Endometrium (tissue), 2 donors: ENCODE measurements at regions not wholly inside any gene's neighbourhood (a gene's known extent, or its start where the extent isn't known, plus 50 kb on each side); places are given as distances from the start of the nearest gene placed in this dataset.

Experiments
- FAIRE-seq: peaks from 2 replicates; lab custom pipeline; 2012; peaks lifted over from hg19 to GRCh38; lab: Jason Lieb, UNC
- donor health status: control.
- donor health status: control.

GRCh38 chr1:166221316-166221715 is 54.5 kb upstream of the FAM78B start:
- FAIRE-seq: no peak

GRCh38 chr1:166233750-166234366 is 67.1 kb upstream of the FAM78B start:
- FAIRE-seq: no peak

- FAIRE-seq: no peak
Observed at GRCh38 chr1:166235728-166236127, 68.9 kb upstream of the FAM78B start.

- no peak for FAIRE-seq
Observed at GRCh38 chr1:166237675-166238074, 70.9 kb upstream of the FAM78B start.

GRCh38 chr1:166253076-166253779 is 86.4 kb upstream of the FAM78B start:
- FAIRE-seq: no peak

GRCh38 chr1:166258017-166258416 is 91.2 kb upstream of the FAM78B start:
- no peak for FAIRE-seq

GRCh38 chr1:166261511-166261910 is 94.7 kb upstream of the FAM78B start:
- no peak for FAIRE-seq

GRCh38 chr1:166270476-166271150 is 103.8 kb upstream of the FAM78B start:
- FAIRE-seq: no peak

- no peak for FAIRE-seq
Observed at GRCh38 chr1:166271151-166271538, 104.3 kb upstream of the FAM78B start.

GRCh38 chr1:166272155-166272554 is 105.4 kb upstream of the FAM78B start:
- no peak for FAIRE-seq

- no peak for FAIRE-seq
Observed at GRCh38 chr1:166272851-166273250, 106.0 kb upstream of the FAM78B start.

- FAIRE-seq: no peak
Observed at GRCh38 chr1:166273618-166274017, 106.8 kb upstream of the FAM78B start.

- no peak for FAIRE-seq
Observed at GRCh38 chr1:166282391-166283137, 115.8 kb upstream of the FAM78B start.

GRCh38 chr1:166283190-166283589 is 116.4 kb upstream of the FAM78B start:
- FAIRE-seq: no peak

GRCh38 chr1:166283600-166283999 is 116.8 kb upstream of the FAM78B start:
- FAIRE-seq: no peak

- no peak for FAIRE-seq
Observed at GRCh38 chr1:166289309-166290050, 122.7 kb upstream of the FAM78B start.

- no peak for FAIRE-seq
Observed at GRCh38 chr1:166295656-166296055, 128.9 kb upstream of the FAM78B start.

- no peak for FAIRE-seq
Observed at GRCh38 chr1:166297993-166298392, 131.2 kb upstream of the FAM78B start.

- no peak for FAIRE-seq
Observed at GRCh38 chr1:166300767-166301166, 134.0 kb upstream of the FAM78B start.

GRCh38 chr1:166302989-166303758 is 136.4 kb upstream of the FAM78B start:
- no peak for FAIRE-seq

GRCh38 chr1:166304131-166304530 is 137.3 kb upstream of the FAM78B start:
- no peak for FAIRE-seq
